T47D (cell line): ENCODE measurements at regions not wholly inside any gene's neighbourhood (a gene's known extent, or its start where the extent isn't known, plus 50 kb on each side); places are given as distances from the start of the nearest gene placed in this dataset.

Experiments
- DNase-seq, 2 experiments: peaks; one replicate each; pipeline versions ENCODE4 v3.0.0 to v3.0.0-alpha.2; 2011 to 2012; ENCODE audit warnings: low read depth in 1 of 2, low spot score in 1 of 2
- JUND ChIP-seq: IDR thresholded peaks from 2 replicates; pipeline ENCODE4 v1.6.1; 2012; ENCODE audit warnings: low read depth
- in situ Hi-C: cut with HindIII; loops from 2 replicates; pipeline ENCODE4 v1.10.0; 2016; ENCODE audit warnings: low sequenced_read_pairs, low pct_unique_long_range_greater_than_20kb

DNA sequence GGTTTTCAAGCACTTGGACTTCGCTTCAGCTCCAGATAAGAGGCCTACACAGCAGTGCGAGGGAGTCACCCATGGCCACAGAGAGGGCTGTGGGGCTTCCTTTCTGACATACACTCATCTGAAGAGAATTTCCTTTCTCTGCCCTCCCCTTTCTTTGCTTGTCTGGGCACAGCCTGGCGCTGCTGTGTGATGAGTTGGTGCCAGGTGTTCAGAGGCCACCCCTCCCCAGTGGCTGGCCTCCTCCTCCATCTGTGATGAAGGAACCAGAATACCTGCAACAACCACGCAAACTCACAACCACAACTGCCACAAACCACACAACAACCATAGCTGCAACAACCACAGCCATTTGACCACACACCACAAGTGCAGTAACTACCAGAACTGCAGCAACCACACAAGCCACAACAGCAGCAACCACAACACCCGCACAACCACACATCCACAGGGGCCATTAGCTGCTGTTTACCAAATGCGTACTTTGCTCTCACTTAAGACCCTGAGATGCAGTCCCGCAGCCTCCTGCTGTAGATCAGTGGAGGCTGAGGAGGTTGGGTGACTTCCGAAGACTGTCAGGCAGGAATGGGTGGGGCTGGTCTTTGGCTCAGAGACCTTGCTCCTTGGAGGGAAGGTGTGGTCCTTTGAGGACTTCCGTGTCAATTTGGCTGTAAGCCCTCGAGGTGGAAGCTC lies 71.1 kb downstream of the IER5 start:
- DNase-seq = no peak
- in situ Hi-C loops = loop anchor here (10.0 kb wide), 1 partner anchor 635 kb away; no protein-coding TSS in a partner anchor
- no peak for TF ChIP-seq JUND

- no peak for DNase-seq
- in situ Hi-C loops = loop anchor here (10.0 kb wide), 1 partner anchor 636 kb away; no protein-coding TSS in a partner anchor
Measured at GRCh38 chr1:181160322-181160721, 71.8 kb downstream of the IER5 start.

DNA sequence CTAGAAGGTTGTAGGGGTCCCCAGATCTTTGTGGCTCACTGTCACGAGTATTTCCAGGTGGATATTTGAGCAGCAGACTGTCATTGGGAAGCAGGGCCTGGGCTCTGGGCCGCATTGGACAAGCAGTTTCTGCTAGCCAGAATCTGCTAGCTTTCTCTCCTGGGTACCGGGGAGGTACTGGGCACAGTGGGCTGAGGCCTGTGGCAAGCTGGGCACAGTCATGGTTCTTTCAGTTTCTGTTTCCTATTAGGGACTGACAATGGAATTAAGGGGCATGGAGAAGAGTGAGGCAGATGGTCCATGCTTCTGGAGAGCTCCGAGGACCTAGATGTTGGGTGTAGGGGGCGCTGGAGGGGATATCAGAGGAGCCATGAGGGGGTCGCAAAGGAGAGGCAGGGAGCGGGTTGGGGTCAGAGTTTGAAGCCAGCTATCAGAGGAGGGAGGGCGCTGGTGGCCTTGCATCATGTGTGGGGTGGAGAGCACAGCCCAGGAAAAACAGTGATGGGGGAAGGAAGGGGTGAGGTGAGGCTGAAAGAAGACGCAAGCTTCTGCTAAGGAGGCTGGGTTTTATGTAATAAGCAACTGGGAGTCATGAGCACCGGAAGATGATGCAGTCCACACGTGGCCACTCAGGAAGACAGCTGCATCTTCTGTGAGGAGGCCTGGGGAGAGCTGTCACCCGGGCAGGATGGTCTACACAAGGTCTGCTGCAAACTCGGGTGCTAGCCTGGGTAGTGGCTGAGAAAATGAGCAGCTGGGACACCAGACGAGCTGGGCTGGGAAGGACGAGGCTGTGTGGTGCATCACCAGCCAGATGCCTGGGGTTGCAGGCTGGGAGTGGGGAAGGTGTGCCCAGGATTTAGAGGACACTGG lies 72.7 kb downstream of the IER5 start:
- no peak for DNase-seq
- TF ChIP-seq JUND = no peak
- in situ Hi-C loops = loop anchor here (10.0 kb wide), 1 partner anchor 636 kb away; no protein-coding TSS in a partner anchor

More at GRCh38 chr1:181160322-181160721, 71.8 kb downstream of the IER5 start:
- TF ChIP-seq JUND = no peak

GRCh38 chr1:181163662-181164061 lies 75.2 kb downstream of the IER5 start:
- in situ Hi-C loops = loop anchor here (10.0 kb wide), 1 partner anchor 639 kb away; no protein-coding TSS in a partner anchor
- no peak for TF ChIP-seq JUND
- no peak for DNase-seq

DNA sequence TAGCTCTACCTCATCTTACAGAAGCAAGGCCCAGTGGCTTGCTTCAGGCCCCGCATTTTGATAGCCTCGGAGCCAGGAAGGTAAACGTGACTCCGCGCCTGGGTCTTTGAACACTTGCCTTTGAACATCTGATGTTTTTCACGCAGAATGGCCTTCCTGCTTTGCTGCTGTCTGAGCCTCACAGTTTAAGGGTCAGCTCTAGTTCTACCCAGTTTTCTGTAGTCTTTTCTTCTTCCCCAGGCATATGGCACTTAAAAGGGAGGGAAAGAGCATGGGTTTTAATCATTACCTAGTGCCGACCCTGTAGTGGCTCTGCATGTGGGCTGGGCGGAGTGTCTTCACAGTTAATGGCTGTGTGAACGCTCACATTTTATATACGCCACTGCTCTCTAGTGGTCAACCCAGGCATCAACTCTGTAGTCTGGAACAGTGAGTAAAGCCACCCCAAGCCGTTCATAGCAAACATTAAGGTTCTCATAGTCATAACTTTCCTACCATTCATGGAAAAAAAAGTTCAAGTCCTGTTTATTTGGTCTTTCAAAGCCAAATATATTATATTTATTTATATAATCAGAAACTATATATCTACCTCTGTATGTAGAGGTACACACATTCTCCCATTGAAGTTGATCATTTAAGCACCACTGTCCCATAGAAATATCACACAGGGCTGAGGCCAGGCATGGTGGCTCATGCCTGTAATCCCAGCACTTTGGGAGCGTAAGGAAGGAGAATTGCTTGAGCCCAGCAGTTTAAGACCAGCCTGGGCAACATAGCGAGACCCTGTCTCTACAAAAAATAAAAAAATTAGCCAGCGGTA lies 78.1 kb downstream of the IER5 start:
- DNase-seq = peak; percentile 63 to 88
- TF ChIP-seq JUND = no peak
- in situ Hi-C loops = loop anchor here (10.0 kb wide), 1 partner anchor 642 kb away; no protein-coding TSS in a partner anchor

- no peak for DNase-seq
- no peak for TF ChIP-seq JUND
- in situ Hi-C loops = loop anchor here (10.0 kb wide), 1 partner anchor 645 kb away; no protein-coding TSS in a partner anchor
Measured at GRCh38 chr1:181169281-181169865, 80.9 kb downstream of the IER5 start.

- in situ Hi-C loops = no loop called here
- TF ChIP-seq JUND = no peak
- DNase-seq = no peak
Measured at GRCh38 chr1:181170194-181170593, 81.7 kb downstream of the IER5 start.

- no peak for DNase-seq
- no peak for TF ChIP-seq JUND
- in situ Hi-C loops = no loop called here
Measured at GRCh38 chr1:181172082-181172481, 83.6 kb downstream of the IER5 start.

DNA sequence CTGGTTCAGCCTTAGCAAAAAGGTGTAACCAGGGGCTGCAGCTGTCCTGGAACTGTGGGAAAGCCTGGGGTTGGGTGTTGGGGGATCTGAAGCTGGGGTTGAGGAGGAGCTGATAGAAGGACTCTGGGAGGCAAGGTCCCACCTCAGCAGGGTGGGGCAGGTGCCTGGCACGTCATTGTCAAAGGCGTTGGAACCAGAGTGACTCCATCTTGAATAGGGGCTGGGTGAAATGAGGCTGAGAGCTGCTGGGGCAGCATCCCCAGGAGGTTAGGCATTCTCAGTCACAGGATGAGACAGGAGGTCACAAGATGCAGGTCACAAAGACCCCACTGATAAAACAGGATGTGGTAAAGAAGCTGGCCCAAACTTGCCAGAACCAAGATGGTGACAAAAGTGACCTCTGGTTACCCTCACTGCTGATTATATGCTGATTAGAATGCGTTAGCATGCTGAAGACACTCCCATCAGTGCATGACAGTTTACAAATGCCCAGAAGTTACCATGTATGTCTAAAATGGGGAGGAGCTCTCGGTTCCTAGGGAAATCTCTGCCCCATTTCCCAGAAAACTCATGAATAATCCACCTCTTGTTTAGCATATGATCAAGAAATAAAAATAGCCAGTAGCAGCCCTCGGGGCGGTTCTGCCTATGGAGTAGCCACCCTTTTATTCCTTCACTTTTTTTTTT lies 85.4 kb downstream of the IER5 start:
- no peak for DNase-seq
- TF ChIP-seq JUND = no peak
- in situ Hi-C loops = no loop called here

- no peak for TF ChIP-seq JUND
- DNase-seq = no peak
- in situ Hi-C loops = no loop called here
Measured at GRCh38 chr1:181174861-181175260, 86.4 kb downstream of the IER5 start.

GRCh38 chr1:181175356-181175910 lies 86.9 kb downstream of the IER5 start:
- no peak for DNase-seq
- in situ Hi-C loops = no loop called here
- TF ChIP-seq JUND = no peak
